Astrocyte (in vitro differentiated cells and primary cell): ENCODE measurements at regions not wholly inside any gene's neighbourhood (a gene's known extent, or its start where the extent isn't known, plus 50 kb on each side); places are given as distances from the start of the nearest gene placed in this dataset.

Source experiments
- CTCF ChIP-seq: IDR thresholded peaks from 2 replicates; pipeline ENCODE4 v1.5.1; 2011; ENCODE audit warnings: low read depth, mild to moderate bottlenecking, inconsistent platforms, low read length, moderate library complexity; ENCODE audit not compliant: insufficient read depth
- EZH2 ChIP-seq: IDR thresholded peaks from 2 replicates; pipeline ENCODE4 v1.6.1; 2012; ENCODE audit warnings: mild to moderate bottlenecking, low read length, inconsistent platforms; ENCODE audit not compliant: insufficient read depth

DNA sequence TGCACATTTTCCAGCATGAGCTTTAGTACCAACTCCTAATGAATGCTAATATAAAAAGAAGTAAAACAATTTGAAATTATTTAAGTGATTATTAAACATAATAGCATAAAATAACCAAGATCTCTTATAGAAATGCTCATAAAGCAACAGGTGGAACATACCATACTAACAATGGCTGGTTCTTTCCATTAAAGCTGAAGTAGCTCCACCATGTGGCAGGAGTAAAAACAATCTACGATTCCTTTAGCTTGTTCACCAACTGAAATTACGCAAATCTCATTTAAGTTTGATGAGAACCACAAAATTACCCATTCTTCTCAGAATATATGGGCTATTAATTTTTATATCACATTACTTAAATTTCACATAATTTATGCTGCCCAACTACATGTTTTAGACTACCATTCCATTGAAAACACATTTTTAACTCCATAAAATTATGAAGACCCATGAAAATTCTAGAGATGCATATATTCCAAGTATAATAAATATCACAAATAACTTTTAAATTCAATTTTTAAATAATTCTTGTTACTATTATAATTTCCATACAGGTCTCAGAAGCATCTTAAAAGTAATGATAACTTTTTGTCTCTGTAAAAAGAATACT lies 213.6 kb downstream of the DAD1 start:
- TF ChIP-seq CTCF (peak; percentile 62), EZH2 (no peak)
